ENCODE measurements at regions not wholly inside any gene's neighbourhood (a gene's known extent, or its start where the extent isn't known, plus 50 kb on each side); places are given as distances from the start of the nearest gene placed in this dataset.
"Not testable (repeated sequence)": the region's sequence is repeated elsewhere in the genome, so short reads cannot be mapped to it uniquely, and the experiment has no call there.

GRCh38 chr6:139744891-139745290, 370.4 kb upstream of the CITED2 start:
- DNase-seq, result no peak

DNA sequence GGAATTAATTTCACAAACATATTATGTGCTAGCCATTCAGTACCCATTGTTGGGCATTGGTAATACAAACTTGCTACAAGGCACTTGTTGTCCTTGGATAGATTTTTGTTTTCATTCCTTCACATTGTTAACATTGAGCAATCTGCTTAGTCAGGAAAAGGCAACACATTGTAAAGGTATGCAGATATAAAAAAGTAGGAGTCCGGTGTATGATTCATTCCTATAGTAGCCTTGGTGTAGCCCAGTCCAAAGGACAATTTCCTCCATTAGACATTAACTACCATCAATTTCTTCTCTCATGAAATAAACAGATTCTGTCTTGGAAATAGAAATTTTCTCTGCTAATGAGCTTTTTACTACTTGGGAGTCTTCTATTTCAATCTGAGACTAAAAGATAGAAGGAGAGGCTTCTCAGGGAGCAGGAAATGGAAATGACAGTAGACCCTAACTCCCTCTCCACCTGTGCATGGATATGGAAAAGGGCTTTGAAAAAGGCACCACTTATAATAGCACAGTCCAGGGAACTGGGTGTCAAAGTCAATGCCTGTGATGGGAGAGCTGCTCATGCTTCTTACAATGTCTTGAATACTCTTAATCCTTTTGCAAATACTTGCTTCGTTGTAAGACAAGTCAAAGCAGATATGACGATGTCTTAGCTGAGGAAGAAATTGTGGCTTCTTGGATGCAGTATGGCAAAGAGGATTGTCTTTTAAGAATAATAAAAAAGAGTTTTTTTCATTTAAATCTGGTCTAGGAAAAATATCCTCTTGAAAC, 369.4 kb upstream of the CITED2 start:
- DNase-seq, result no peak

DNA sequence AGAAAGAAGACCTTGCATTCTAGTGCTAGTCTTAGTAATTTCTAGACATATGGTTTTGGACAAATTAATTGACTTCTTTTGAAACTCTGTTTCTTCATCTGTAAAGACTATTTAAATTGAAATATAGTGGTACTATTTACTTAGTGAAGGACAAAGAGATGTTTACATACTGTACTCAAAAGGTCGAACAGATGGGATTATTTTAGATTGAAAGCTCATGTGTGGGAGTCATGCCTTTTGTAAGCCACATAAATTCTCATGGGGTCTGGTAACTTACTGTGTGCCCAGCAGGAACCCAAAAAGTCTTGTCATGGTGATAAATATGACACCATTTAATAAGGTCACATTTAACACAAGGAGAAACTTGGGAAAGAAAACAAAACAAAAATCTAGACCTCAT, 368.2 kb upstream of the CITED2 start:
- no peak for DNase-seq

DNA sequence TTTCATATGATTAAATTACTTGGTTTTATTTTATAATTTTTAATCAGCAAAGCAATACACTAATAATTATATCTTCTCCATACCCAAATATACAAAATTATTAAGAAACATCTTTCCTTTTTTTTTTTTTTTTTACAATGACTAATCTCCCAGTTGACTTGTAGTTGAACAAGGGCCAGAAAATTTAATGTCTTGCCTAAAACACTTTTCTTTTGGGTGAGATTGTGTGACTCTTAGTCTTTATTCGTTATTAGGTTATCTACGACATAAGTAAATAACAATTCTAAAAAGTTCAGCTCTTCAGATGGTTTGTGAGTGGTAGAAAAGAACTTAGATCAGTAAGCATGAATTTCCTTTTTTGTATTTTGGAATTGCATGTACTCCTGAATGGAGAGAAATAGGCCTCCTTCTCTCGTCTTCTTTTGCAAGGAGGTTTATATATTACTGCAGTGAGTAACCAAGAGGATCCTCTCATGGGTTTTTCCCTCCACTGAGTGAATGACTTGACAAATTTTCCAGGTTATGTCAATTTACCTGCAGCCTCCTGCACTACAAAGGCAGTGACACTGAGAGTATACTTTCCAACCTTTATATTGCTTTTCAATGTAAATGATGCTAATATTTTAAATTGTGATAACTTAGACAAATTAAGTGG, 364.5 kb upstream of the CITED2 start:
- no peak for DNase-seq

GRCh38 chr6:139736325-139736906, 362.0 kb upstream of the CITED2 start:
- no peak for DNase-seq

DNA sequence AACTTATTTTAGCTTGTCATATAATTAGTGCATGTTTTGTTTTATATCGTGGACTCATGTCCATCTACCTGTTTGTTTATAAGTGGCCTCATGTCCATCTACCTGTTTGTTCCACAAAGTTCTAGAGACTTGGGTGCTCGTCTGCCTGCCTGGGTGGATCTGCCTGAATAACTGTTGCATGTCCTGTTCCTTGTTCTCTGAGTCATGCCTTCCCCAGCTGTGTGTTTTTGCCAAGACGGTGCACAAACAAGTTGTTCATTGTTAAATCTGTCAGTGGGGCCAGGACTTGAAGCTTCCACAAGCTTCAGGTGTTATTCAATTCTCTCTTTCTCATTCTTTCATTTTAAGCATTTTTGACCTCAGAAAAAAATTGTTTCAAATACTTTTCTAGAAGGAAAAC, 358.0 kb upstream of the CITED2 start:
- DNase-seq, result no peak

DNA sequence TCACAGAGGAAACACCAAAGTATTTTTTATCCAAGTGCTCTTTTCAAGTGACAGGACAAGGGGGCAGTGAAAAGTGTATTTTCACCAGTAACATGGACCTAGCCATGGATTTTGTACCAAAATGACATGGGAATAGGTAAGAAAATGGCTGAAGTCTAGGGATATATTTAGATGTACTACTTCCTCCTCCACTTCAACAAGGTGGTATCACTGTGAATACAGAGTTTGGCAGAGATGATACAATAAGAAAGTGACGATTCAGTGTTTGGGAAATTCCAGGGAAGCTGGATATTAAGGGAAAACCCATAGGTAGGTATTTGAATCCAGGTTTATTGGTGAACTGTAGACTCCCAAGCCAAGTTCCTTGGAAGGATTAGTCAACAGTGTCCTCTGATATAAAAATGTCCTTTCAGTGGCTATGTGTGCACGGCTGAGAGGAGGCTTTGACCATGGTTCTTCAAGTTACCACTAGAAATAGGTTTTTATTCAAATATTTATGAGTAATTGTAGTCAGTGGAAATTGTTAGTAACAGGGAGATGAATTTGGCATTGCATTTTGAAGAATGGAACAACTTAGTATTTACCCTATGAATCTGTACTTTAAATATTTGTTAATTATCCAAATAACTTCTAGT, 356.0 kb upstream of the CITED2 start:
- no peak for DNase-seq

DNA sequence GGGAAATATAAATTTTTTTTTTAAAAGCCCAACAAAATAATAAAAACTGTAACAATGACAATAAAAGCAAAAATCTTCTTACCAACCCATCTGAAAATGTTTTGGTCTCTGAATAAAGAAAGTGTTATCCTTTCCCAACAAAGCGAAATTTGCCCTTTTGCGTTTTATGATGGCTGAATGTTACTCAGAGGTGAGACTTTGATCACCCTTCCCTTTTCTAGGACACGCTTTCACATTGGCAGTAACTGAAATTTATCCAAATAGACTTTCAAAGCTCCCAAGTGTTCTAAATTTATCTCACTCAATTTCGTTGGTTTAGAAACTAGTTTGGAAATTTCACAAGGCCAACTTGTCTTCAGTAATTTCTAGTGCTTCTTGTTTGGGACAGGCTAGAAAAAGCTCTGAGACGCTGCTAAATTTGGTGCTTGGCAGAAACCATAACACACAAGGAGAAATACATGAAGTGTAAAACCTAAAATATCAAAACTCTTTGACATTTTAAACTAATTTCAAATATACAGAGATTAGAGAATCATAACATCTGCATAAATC, 354.5 kb upstream of the CITED2 start:
- DNase-seq, result no peak

DNA sequence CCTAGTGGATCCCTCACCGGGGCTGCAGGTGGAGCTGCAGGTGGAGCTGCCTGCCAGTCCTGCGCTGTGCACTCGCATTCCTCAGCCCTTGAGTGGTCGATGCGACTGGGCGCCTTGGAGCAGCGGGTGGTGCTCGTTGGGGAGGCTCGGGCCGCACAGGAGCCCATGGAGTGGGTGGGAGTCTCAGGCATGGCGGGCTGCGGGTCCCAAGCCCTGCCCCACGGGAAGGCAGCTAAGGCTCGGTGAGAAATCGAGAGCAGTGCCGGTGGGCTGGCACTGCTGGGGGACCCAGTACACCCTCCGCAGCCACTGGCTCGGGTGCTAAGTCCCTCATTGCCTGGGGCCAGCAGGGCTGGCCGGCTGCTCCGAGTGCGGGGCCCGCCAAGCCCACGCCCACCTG, 351.8 kb upstream of the CITED2 start:
- DNase-seq, result not testable (repeated sequence)

- DNase-seq, result no peak
Measured at GRCh38 chr6:139722530-139722929, 348.1 kb upstream of the CITED2 start.

- DNase-seq, result no peak
Measured at GRCh38 chr6:139721954-139722353, 347.5 kb upstream of the CITED2 start.

DNA sequence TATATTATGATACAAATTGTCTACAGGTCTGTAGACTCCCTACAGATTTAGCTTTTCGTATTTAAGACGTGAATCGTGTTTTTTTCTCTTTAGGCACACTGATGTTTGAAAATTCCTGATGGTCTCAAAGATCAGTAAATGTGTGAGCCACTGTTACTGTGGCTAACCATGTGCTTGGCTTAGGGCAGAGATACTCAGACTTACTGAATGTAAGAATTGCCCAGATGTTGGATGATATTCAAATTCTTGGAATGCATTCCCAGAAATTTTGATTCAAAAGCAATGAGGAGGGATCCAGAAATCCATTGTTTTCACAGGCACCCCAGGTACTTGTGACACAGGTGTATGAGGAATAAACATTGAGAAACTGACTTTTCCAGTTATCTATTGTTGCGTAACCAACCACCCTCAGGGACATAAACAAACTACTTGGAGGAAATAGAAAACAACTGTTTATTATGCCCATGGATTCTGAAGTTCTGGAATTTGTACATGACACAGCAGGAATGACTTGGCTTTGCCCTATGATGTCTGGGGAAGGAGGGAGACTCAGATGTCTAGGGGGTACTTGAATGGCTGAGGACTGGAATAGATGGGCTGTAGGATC, 339.6 kb upstream of the CITED2 start:
- DNase-seq, result no peak

DNA sequence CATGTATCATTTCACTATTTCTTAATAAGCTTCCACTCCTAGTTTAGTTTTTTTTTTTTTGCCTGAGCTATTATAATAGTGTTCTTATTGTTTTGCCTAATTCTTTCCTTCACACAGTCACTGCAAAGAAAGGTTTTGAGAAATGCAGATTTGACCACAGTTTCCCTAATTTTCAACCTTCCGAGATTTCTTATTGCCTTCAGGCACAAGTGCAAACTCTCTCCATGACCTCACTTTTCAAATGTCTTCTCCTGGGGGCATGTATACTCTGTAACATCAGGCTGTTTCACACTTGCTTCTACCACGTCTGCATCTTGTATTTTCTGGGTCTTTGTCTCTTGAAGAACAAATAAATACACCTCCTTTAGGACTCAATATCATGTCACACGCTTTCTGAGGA, 339.0 kb upstream of the CITED2 start:
- DNase-seq, result no peak

- no peak for DNase-seq
Measured at GRCh38 chr6:139712830-139713229, 338.4 kb upstream of the CITED2 start.

DNA sequence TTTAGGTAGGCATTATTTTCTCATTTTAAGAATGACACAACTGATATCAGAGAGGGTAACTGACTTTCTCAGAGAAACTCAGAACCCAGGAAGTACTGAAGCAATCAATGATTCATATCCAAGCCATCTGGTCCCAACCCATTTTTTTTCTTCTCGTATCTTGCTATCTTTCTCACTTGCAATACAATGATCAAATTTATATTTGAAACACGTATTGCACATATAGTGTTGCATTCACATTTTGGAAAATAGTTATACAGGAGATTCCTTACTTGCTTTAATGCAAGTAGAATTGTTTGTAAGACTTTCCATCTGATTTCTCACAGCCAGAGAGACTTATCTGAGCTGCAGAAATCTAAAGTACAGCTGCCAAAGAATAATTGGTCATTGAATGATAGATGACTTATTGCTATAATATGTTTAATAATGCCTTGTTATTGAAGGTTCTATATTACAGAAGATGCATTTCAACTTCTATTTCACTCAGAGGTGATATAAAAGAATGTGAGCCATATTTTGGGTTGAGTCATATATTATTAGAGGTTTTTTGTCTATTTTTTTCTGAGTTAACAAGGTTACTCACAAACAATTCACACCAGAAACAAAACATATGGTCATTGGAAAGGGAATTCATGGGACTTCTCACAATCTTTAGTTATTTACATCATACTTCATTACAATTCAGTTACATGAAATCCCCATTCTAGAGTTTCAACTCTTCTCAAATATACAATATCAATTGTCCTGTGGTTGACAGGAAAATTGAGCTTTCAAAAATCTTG, 337.5 kb upstream of the CITED2 start:
- no peak for DNase-seq

GRCh38 chr6:139710556-139710955, 336.1 kb upstream of the CITED2 start:
- DNase-seq, result no peak

DNA sequence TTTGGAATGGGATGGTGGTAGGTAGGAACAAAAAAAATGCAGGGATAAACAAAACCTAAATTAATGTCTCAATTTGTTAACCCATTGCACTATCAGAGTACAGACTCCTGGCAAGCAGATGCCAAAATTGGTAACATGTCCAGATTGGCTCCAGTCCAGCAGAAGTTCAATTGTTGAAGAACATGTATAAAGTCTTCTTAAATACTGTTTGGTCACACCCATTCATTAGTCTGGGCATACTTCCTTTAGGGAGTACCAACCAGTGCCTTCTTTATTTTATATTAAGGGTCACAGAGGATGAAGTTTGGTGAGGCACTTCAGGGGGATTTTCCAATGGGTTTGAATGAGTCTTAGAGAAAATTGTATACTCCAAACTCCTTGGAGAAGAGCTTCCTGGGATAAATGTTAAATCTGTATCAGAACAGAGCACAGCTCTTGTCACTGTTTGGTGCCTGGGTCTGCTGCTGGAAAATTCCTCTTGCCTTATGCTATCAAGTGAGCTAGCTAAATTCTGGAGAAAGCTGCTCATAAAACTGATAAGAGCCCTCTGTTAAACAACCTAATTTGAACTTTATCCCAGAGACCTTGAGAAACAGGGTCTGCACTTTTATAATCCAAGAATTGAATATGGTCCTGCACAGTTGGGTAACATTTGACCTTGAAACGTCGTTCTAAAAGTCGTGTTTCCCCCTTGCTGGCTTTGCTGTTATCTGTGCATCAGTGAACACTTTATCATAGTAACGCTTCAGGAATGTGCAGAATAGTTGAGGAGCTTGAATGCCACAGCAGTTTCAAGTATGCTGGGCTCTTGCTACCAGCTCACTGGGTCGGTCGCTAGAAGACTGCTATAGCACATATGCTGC, 334.1 kb upstream of the CITED2 start:
- no peak for DNase-seq

- DNase-seq, result no peak
Measured at GRCh38 chr6:139706912-139707311, 332.5 kb upstream of the CITED2 start.

- DNase-seq, result no peak
Measured at GRCh38 chr6:139705284-139705683, 330.8 kb upstream of the CITED2 start.

DNA sequence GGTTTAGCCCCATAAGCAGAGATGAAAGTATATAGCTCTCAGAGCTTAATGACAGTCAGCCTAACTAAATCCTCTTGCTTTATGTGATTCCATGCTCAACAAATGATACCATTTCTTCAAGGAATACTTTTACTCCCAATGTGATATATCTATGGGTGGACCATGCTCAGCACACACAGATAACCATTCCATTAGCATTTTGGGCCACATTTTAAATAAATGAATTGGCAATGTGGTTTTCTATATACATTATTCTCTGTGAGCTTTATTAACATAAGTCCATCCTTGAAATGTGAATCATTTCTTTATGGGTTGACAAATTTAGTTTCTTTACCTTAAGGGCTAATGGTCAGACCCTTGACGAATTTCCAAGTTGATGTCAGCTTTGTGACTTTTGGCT, 329.3 kb upstream of the CITED2 start:
- DNase-seq, result no peak
